ENCODE measurements at regions not wholly inside any gene's neighbourhood (a gene's known extent, or its start where the extent isn't known, plus 50 kb on each side); places are given as distances from the start of the nearest gene placed in this dataset.
"Not testable (repeated sequence)": the region's sequence is repeated elsewhere in the genome, so short reads cannot be mapped to it uniquely, and the experiment has no call there.

DNA sequence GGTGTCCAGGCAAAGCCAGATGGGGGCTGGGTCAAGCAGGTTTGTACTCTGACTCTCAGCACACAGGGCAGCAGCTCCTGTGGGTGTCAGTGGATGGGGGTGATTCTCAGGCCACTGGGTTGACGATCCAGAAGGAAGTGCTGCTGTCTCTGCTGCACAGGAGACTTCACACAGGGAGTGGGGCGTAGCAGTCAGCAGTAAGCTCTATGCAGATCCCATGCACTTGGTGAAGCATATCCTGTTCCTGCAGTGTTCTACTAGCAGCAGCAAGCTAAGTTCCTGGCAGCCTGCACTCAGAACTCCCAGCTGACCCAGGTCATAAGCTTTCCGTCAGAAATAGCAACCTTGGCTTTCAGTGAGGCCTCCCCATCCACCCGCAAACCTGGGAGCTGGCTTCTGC is 117.6 kb upstream of the NDST3 start:
- no peak for TF ChIP-seq CTCF (IDR thresholded peaks at IDR 0.05; ENCODE audit: unreplicated experiment)
- Mint-ChIP-seq H3K4me1 (ENCODE audit: low read depth) (no peaks in the 10 kb centered on the region), H3K27ac (no peak overlapping the region), H3K9me3 (ENCODE audit: low read depth) (peaks cover 9% of the 10 kb centered on the region), H3K36me3 (ENCODE audit: insufficient read depth) (no peaks in the 10 kb centered on the region), H3K27me3 (no peaks in the 10 kb centered on the region), H3K4me3 (ENCODE audit: low read depth) (no peak overlapping the region)
- DNase-seq (ENCODE audit: low spot score, unreplicated experiment), result no peak

DNA sequence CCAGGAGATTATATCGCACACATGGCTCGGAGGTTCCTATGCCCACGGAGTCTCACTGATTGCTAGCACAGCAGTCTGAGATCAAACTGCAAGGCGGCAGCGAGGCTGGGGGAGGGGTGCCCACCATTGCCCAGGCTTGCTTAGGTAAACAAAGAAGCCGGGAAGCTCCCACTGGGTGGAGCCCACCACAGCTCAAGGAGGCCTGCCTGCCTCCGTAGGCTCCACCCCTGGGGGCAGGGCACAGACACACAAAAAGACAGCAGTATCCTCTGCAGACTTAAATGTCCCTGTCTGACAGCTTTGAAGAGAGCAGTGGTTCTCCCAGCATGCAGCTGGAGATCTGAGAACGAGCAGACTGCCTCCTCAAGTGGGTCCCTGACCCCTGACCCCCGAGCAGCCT is 112.0 kb upstream of the NDST3 start:
- not testable (repeated sequence) for DNase-seq (ENCODE audit: low spot score, unreplicated experiment); H3K4me3 Mint-ChIP-seq (ENCODE audit: low read depth); H3K27ac Mint-ChIP-seq; H3K9me3 Mint-ChIP-seq (ENCODE audit: low read depth); H3K27me3 Mint-ChIP-seq; H3K4me1 Mint-ChIP-seq (ENCODE audit: low read depth); H3K36me3 Mint-ChIP-seq (ENCODE audit: insufficient read depth)

DNA sequence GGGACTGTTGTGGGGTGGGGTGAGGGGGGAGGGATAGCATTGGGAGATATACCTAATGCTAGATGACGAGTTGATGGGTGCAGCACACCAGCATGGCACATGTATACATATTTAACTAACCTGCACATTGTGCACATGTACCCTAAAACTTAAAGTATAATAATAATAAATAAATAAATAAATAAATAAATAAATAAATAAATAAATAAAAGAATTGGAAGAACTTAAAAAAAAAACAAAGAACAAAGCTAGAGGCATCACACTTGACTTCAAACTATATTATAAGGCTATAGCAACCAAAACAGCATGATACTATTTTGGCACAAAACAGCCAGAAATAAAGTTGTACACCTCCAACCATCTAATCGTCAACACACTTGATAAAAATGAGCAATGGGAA is 106.5 kb upstream of the NDST3 start:
- not testable (repeated sequence) for H3K4me1 Mint-ChIP-seq (ENCODE audit: low read depth); H3K27me3 Mint-ChIP-seq; H3K4me3 Mint-ChIP-seq (ENCODE audit: low read depth); H3K27ac Mint-ChIP-seq; DNase-seq (ENCODE audit: low spot score, unreplicated experiment); H3K36me3 Mint-ChIP-seq (ENCODE audit: insufficient read depth)
- H3K9me3 Mint-ChIP-seq (ENCODE audit: low read depth), result peaks cover 14% of the 10 kb centered on the region

- Mint-ChIP-seq H3K36me3 (ENCODE audit: insufficient read depth) (no peaks in the 10 kb centered on the region), H3K27ac (no peak overlapping the region), H3K9me3 (ENCODE audit: low read depth) (peaks cover 4% of the 10 kb centered on the region), H3K27me3 (no peaks in the 10 kb centered on the region), H3K4me1 (ENCODE audit: low read depth) (no peaks in the 10 kb centered on the region), H3K4me3 (ENCODE audit: low read depth) (no peak overlapping the region)
- DNase-seq (ENCODE audit: low spot score, unreplicated experiment), result no peak
- TF ChIP-seq CTCF (IDR thresholded peaks at IDR 0.05; ENCODE audit: unreplicated experiment), result no peak
Observed at GRCh38 chr4:117941611-117942010, 92.7 kb upstream of the NDST3 start.

GRCh38 chr4:117949621-117950020 is 84.7 kb upstream of the NDST3 start:
- no peak overlapping the region for H3K4me3 Mint-ChIP-seq (ENCODE audit: low read depth)
- H3K27me3 Mint-ChIP-seq, result no peaks in the 10 kb centered on the region
- no peaks in the 10 kb centered on the region for H3K36me3 Mint-ChIP-seq (ENCODE audit: insufficient read depth)
- H3K9me3 Mint-ChIP-seq (ENCODE audit: low read depth), result peaks cover 11% of the 10 kb centered on the region
- TF ChIP-seq CTCF (IDR thresholded peaks at IDR 0.05; ENCODE audit: unreplicated experiment), result no peak
- no peak for DNase-seq (ENCODE audit: low spot score, unreplicated experiment)
- H3K4me1 Mint-ChIP-seq (ENCODE audit: low read depth), result no peaks in the 10 kb centered on the region
- H3K27ac Mint-ChIP-seq, result no peak overlapping the region

DNA sequence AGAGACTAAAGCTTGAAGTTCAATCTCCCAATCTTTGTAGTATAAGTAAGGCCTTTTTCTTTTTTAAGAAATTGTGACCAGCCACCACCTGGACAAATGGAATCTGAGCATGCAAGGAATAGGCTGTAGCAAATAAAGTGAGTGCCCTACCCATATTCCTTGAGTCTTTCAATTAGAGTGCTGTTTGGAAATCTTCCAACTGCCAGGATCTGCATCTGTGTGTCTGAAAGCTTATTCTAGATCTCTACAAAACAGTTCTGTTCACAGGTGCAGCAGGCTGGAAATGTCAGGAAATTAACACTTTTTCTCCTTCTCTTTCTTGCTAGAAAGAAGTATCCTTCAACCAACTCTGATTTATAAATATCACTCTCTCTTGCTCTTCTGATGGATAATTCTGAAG is 76.7 kb upstream of the NDST3 start:
- TF ChIP-seq CTCF (IDR thresholded peaks at IDR 0.05; ENCODE audit: unreplicated experiment), result no peak
- H3K9me3 Mint-ChIP-seq (ENCODE audit: low read depth), result peaks cover 3% of the 10 kb centered on the region

More for the DNA sequence above, 76.7 kb upstream of the NDST3 start:
- Mint-ChIP-seq H3K4me3 (ENCODE audit: low read depth) (no peak overlapping the region), H3K36me3 (ENCODE audit: insufficient read depth) (no peaks in the 10 kb centered on the region), H3K4me1 (ENCODE audit: low read depth) (no peaks in the 10 kb centered on the region), H3K27ac (no peak overlapping the region), H3K27me3 (no peaks in the 10 kb centered on the region)
- DNase-seq (ENCODE audit: low spot score, unreplicated experiment), result no peak
